ENCODE measurements at regions not wholly inside any gene's neighbourhood (a gene's known extent, or its start where the extent isn't known, plus 50 kb on each side); places are given as distances from the start of the nearest gene placed in this dataset.
"Not testable (repeated sequence)": the region's sequence is repeated elsewhere in the genome, so short reads cannot be mapped to it uniquely, and the experiment has no call there.

DNA sequence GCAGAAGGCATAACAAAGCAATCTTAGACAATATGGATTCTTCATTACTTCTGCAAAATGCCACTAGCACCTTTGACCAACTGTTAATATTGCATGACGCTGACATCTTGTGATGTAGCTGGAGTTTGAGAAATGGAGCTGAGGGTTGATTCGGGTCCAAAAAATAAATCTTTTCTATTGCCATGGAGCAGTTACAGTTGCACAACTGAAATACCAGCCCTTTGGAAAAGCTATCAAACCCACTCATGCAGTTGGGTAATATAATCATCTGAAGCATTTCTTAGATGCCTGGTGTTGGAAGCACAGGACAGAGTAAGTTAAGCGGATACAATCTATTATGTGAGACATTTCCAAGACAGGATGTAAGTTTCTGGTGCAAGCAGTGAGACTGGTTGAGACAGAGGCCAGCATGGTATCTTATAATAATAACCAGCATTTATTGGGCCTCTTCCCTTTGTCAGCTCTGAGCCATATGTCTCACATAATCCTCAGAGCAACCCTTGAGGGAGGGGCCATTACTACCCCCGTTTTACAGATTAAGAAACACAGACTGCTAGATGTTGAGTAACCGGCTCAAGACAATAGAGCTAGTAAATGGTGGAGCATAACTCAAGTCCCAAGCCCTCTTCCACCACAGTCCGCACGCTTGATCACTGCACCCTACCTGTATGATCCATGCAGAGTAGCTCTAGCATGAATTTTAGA, 74.9 kb upstream of the CAPRIN1 start:
- Mint-ChIP-seq H3K9me3 (ENCODE audit: low read depth) (no peaks in the 10 kb centered on the region), H3K36me3 (ENCODE audit: insufficient read depth) (no peaks in the 10 kb centered on the region), H3K27me3 (peaks cover 23% of the 10 kb centered on the region), H3K27ac (no peak overlapping the region), H3K4me1 (ENCODE audit: low read depth) (no peaks in the 10 kb centered on the region), H3K4me3 (ENCODE audit: low read depth) (no peak overlapping the region)
- TF ChIP-seq, protein P1, sequence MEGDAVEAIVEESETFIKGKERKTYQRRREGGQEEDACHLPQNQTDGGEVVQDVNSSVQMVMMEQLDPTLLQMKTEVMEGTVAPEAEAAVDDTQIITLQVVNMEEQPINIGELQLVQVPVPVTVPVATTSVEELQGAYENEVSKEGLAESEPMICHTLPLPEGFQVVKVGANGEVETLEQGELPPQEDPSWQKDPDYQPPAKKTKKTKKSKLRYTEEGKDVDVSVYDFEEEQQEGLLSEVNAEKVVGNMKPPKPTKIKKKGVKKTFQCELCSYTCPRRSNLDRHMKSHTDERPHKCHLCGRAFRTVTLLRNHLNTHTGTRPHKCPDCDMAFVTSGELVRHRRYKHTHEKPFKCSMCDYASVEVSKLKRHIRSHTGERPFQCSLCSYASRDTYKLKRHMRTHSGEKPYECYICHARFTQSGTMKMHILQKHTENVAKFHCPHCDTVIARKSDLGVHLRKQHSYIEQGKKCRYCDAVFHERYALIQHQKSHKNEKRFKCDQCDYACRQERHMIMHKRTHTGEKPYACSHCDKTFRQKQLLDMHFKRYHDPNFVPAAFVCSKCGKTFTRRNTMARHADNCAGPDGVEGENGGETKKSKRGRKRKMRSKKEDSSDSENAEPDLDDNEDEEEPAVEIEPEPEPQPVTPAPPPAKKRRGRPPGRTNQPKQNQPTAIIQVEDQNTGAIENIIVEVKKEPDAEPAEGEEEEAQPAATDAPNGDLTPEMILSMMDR (IDR thresholded peaks at IDR 0.05; ENCODE audit: unreplicated experiment), result no peak
- DNase-seq (ENCODE audit: low spot score, unreplicated experiment), result no peak

DNA sequence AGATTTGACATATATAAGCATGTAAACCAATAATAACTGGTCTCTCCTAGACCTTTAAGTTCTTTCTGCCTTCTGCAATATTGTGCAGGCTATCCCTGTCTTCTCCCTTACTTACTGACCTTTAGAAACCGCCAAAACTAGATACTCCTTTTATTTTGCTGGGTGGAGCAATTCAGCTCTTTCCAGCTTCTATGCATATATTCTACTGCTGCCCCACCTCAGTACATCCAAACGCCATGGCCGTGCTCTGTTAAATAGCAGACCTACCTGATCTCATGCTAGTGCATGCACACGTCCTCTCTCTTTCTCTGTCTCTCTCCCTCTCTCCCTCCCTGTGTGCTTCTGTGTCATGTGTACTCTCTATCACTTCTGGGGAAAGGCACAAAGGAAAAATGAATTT, 76.7 kb upstream of the CAPRIN1 start:
- Mint-ChIP-seq H3K36me3 (ENCODE audit: insufficient read depth) (no peaks in the 10 kb centered on the region), H3K9me3 (ENCODE audit: low read depth) (no peaks in the 10 kb centered on the region), H3K27ac (no peak overlapping the region), H3K4me1 (ENCODE audit: low read depth) (no peaks in the 10 kb centered on the region), H3K27me3 (peaks cover 18% of the 10 kb centered on the region), H3K4me3 (ENCODE audit: low read depth) (no peak overlapping the region)
- TF ChIP-seq, protein P1 (IDR thresholded peaks at IDR 0.05; ENCODE audit: unreplicated experiment), result no peak
- no peak for DNase-seq (ENCODE audit: low spot score, unreplicated experiment)

DNA sequence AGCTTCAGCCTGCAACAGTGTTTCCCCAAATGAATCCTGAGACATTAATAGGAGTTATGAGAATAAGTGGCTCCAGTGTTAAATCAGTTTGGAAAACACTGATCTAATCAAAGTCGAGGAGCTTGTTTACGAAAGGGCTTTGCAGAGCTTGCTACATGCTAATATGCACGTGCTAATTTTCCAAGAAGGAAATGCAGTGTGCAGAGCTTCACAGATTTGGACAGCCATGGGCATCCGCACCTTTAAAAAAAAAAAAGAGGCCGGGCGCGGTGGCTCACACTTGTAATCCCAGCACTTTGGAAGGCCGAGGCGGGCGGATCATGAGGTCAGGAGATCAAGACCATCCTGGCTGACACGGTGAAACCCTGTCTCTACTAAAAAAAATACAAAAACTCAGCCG, 79.7 kb upstream of the LMO2 start:
- not testable (repeated sequence) for H3K9me3 Mint-ChIP-seq (ENCODE audit: low read depth); H3K4me3 Mint-ChIP-seq (ENCODE audit: low read depth); H3K4me1 Mint-ChIP-seq (ENCODE audit: low read depth); H3K27ac Mint-ChIP-seq; H3K36me3 Mint-ChIP-seq (ENCODE audit: insufficient read depth); DNase-seq (ENCODE audit: low spot score, unreplicated experiment)
- H3K27me3 Mint-ChIP-seq, result peaks cover 14% of the 10 kb centered on the region

DNA sequence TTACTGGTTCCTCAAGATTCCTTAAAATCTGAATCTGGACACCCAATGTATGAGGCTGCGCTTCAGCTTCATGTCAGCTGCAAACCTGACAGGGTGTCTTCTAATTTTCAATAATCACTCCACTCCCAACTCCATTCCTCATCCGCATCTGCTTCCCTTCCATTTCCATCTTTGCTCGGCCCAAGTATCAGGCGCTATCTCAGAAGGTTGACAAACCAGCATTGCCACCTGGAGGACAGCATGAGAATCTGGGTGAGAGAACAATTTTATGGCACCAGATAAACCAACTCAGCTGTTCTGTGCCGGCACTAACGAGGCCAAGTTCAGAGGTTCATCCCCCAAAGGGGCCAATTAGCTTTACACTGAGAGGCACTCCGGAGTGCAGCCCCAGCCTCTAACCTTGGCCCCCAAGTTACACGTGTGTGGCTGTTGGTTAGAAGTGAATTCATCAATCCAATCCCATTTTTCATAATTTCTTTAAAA, 79.1 kb upstream of the LMO2 start:
- Mint-ChIP-seq H3K4me1 (ENCODE audit: low read depth) (no peaks in the 10 kb centered on the region), H3K27me3 (peaks cover 14% of the 10 kb centered on the region), H3K9me3 (ENCODE audit: low read depth) (no peaks in the 10 kb centered on the region), H3K4me3 (ENCODE audit: low read depth) (no peak overlapping the region), H3K36me3 (ENCODE audit: insufficient read depth) (no peaks in the 10 kb centered on the region), H3K27ac (no peak overlapping the region)
- DNase-seq (ENCODE audit: low spot score, unreplicated experiment), result peak; percentile 10
- TF ChIP-seq, protein P1 (IDR thresholded peaks at IDR 0.05; ENCODE audit: unreplicated experiment), result peak; percentile 64

DNA sequence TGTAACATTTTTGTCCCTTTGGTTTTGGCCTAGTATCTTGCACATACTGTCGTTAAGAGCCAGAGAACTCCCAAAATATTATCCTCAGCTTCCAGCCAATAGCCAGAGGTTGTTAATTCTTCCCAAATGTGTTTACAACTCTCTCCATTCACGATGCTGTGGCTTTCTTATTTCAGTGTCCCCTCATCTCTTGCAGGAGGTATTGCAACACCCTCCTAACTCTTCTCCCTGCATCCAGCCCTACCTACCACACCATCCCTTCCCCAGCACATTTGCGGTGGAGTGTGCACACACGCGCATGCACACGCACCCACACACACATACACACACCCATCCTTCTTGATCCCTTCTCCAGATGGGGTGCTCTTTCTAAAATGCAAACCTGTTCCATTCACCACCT, 75.6 kb upstream of the LMO2 start:
- no peaks in the 10 kb centered on the region for H3K36me3 Mint-ChIP-seq (ENCODE audit: insufficient read depth)
- TF ChIP-seq, protein P1 (IDR thresholded peaks at IDR 0.05; ENCODE audit: unreplicated experiment), result no peak
- no peak for DNase-seq (ENCODE audit: low spot score, unreplicated experiment)

DNA sequence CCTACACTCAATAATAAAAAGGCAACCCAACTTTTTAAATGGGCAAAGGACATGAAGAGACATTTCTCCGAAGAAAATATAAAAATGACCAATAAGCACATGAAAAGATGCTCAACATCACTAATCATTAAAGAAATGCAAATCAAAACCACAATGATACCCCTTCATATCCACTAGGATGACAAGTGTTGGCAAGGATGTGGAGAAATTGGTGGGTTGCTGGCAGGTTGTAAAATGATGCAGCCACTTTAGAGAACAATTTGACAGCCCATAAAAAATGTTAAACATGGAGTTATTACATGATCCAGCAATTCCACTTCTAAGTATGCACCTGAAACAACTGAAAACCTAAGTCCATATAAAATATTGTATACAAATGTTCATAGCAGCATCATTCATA, 73.2 kb upstream of the LMO2 start:
- Mint-ChIP-seq H3K27ac (no peak overlapping the region), H3K36me3 (ENCODE audit: insufficient read depth) (no peaks in the 10 kb centered on the region), H3K9me3 (ENCODE audit: low read depth) (no peaks in the 10 kb centered on the region), H3K4me3 (ENCODE audit: low read depth) (no peak overlapping the region), H3K27me3 (peaks cover 3% of the 10 kb centered on the region), H3K4me1 (ENCODE audit: low read depth) (no peaks in the 10 kb centered on the region)
- no peak for DNase-seq (ENCODE audit: low spot score, unreplicated experiment)
- TF ChIP-seq, protein P1 (IDR thresholded peaks at IDR 0.05; ENCODE audit: unreplicated experiment), result no peak

More for the DNA sequence above, 75.6 kb upstream of the LMO2 start:
- H3K4me1 Mint-ChIP-seq (ENCODE audit: low read depth), result no peaks in the 10 kb centered on the region
- H3K27ac Mint-ChIP-seq, result no peak overlapping the region
- H3K4me3 Mint-ChIP-seq (ENCODE audit: low read depth), result no peak overlapping the region
- H3K27me3 Mint-ChIP-seq, result peaks cover 6% of the 10 kb centered on the region
- no peaks in the 10 kb centered on the region for H3K9me3 Mint-ChIP-seq (ENCODE audit: low read depth)

All from progenitor cell of endocrine pancreas (in vitro differentiated cells).